ENCODE measurements at regions not wholly inside any gene's neighbourhood (a gene's known extent, or its start where the extent isn't known, plus 50 kb on each side); places are given as distances from the start of the nearest gene placed in this dataset.

- no peaks in the 10 kb centered on the region for H3K4me1 ChIP-seq
- no peak for DNase-seq (ENCODE audit: extremely low spot score in 2 of 2)
- H3K4me3 ChIP-seq, result no peak overlapping the region
- H3K27me3 ChIP-seq, result no peaks in the 10 kb centered on the region
- TF ChIP-seq CTCF (IDR thresholded peaks at IDR 0.05), result no peak
- TF ChIP-seq POLR2AphosphoS5 (IDR thresholded peaks at IDR 0.05; ENCODE audit: insufficient read depth in 1 of 2, low read depth in 1 of 2), result no peak
- TF ChIP-seq POLR2A (IDR thresholded peaks at IDR 0.05), result no peak
- intact Hi-C loops (cut with DNase I), result no loop called here
- no peaks in the 10 kb centered on the region for H3K36me3 ChIP-seq
- H3K9me3 ChIP-seq, result no peaks in the 10 kb centered on the region
- H3K27ac ChIP-seq, result no peak overlapping the region
Observed at GRCh38 chr10:2108496-2108895, 371.2 kb upstream of the ADARB2 start.

- Histone ChIP-seq H3K36me3 (no peaks in the 10 kb centered on the region), H3K9me3 (no peaks in the 10 kb centered on the region), H3K27me3 (no peaks in the 10 kb centered on the region), H3K27ac (no peak overlapping the region), H3K4me3 (no peak overlapping the region), H3K4me1 (no peaks in the 10 kb centered on the region)
- TF ChIP-seq POLR2AphosphoS5 (IDR thresholded peaks at IDR 0.05; ENCODE audit: insufficient read depth in 1 of 2, low read depth in 1 of 2), result no peak
- no peak for TF ChIP-seq CTCF (IDR thresholded peaks at IDR 0.05)
- no peak for TF ChIP-seq POLR2A (IDR thresholded peaks at IDR 0.05)
- intact Hi-C loops (cut with DNase I), result no loop called here
- no peak for DNase-seq (ENCODE audit: extremely low spot score in 2 of 2)
Observed at GRCh38 chr10:2106641-2107040, 369.3 kb upstream of the ADARB2 start.

DNA sequence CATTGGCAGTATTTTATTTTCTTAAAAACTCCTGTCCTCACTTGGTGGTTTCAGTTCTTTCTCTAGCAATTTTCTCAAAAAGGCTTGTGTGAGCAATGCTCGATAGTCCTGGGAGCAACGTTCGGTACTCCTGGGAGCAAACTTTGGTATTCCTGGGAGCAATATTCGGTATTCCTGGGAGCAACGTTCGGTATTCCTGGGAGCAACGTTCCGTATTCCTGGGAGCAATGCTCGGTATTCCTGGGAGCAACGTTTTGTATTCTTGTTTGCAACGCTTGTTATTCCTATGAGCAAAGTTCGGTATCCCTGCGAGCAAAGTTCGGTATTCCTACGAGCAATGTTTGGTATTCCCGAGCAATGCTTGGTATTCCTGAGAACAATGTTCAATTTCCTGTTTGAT is 362.0 kb upstream of the ADARB2 start:
- no peak for DNase-seq (ENCODE audit: extremely low spot score in 2 of 2)
- Histone ChIP-seq H3K4me1 (no peaks in the 10 kb centered on the region), H3K27me3 (no peaks in the 10 kb centered on the region), H3K27ac (no peak overlapping the region), H3K36me3 (no peaks in the 10 kb centered on the region), H3K9me3 (no peaks in the 10 kb centered on the region), H3K4me3 (no peak overlapping the region)
- intact Hi-C loops (cut with DNase I), result no loop called here
- no peak for TF ChIP-seq POLR2A (IDR thresholded peaks at IDR 0.05)
- no peak for TF ChIP-seq CTCF (IDR thresholded peaks at IDR 0.05)
- no peak for TF ChIP-seq POLR2AphosphoS5 (IDR thresholded peaks at IDR 0.05; ENCODE audit: insufficient read depth in 1 of 2, low read depth in 1 of 2)

DNA sequence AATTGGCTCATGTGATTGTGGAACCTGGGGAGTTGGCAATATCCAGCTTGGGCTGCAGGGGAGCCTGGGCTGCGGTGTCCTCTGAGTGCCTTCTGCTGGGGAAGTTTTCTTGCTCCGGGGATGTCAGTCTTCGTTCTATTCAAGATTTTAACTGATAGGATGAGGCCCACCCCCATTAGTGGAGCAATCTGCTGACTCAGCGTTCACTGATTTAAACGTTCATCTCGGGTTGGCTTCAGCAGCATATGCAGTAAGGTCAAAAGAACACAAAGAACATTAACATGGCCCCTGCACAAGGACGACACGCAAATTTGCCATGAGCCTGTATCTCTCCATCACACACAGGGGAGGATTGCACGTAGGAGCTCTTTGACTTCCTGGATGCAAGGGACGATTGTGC is 360.6 kb upstream of the ADARB2 start:
- DNase-seq (ENCODE audit: extremely low spot score in 2 of 2), result no peak
- Histone ChIP-seq H3K4me3 (no peak overlapping the region), H3K9me3 (no peaks in the 10 kb centered on the region), H3K4me1 (no peaks in the 10 kb centered on the region), H3K36me3 (no peaks in the 10 kb centered on the region), H3K27ac (no peak overlapping the region), H3K27me3 (no peaks in the 10 kb centered on the region)
- no peak for TF ChIP-seq CTCF (IDR thresholded peaks at IDR 0.05)
- TF ChIP-seq POLR2A (IDR thresholded peaks at IDR 0.05), result no peak
- TF ChIP-seq POLR2AphosphoS5 (IDR thresholded peaks at IDR 0.05; ENCODE audit: insufficient read depth in 1 of 2, low read depth in 1 of 2), result no peak
- intact Hi-C loops (cut with DNase I), result no loop called here

GRCh38 chr10:2094171-2094570 is 356.8 kb upstream of the ADARB2 start:
- intact Hi-C loops (cut with DNase I), result no loop called here
- H3K27ac ChIP-seq, result no peak overlapping the region
- no peaks in the 10 kb centered on the region for H3K9me3 ChIP-seq
- DNase-seq (ENCODE audit: extremely low spot score in 2 of 2), result no peak
- TF ChIP-seq POLR2AphosphoS5 (IDR thresholded peaks at IDR 0.05; ENCODE audit: insufficient read depth in 1 of 2, low read depth in 1 of 2) (no peak), POLR2A (IDR thresholded peaks at IDR 0.05) (no peak), CTCF (IDR thresholded peaks at IDR 0.05) (no peak)
- no peaks in the 10 kb centered on the region for H3K4me1 ChIP-seq
- no peak overlapping the region for H3K4me3 ChIP-seq
- H3K27me3 ChIP-seq, result no peaks in the 10 kb centered on the region
- no peaks in the 10 kb centered on the region for H3K36me3 ChIP-seq
